Endothelial cell of umbilical vein (primary cell): ENCODE measurements at regions not wholly inside any gene's neighbourhood (a gene's known extent, or its start where the extent isn't known, plus 50 kb on each side); places are given as distances from the start of the nearest gene placed in this dataset.

Experiments used
- EZH2 ChIP-seq: IDR thresholded peaks from 2 replicates; pipeline ENCODE4 v1.6.1; 2012; ENCODE audit warnings: borderline replicate concordance, low read depth, mild to moderate bottlenecking, moderate library complexity, low read length, inconsistent platforms; ENCODE audit not compliant: severe bottlenecking
- FOS ChIP-seq: IDR thresholded peaks from 2 replicates; pipeline ENCODE4 v1.6.1; 2011; ENCODE audit warnings: mild to moderate bottlenecking, low read length, moderate library complexity, borderline replicate concordance; ENCODE audit not compliant: insufficient read depth
- GATA2 ChIP-seq: IDR thresholded peaks from 2 replicates; pipeline ENCODE4 v1.7.0; 2011; ENCODE audit warnings: low read depth, mild to moderate bottlenecking, moderate library complexity, mixed read lengths, low read length; ENCODE audit not compliant: insufficient read length, insufficient read depth
- JUN ChIP-seq: IDR thresholded peaks from 2 replicates; pipeline ENCODE4 v1.6.1; 2011; ENCODE audit warnings: borderline replicate concordance, low read depth; ENCODE audit not compliant: insufficient read length, insufficient read depth
- POLR2A ChIP-seq: IDR thresholded peaks from 2 replicates; pipeline ENCODE4 v1.6.1; 2012; ENCODE audit warnings: low read depth, mild to moderate bottlenecking, control low read depth, low read length
- POLR2AphosphoS5 ChIP-seq: IDR thresholded peaks from 2 replicates; pipeline ENCODE4 v1.6.1; 2012; ENCODE audit warnings: low read depth, mild to moderate bottlenecking, control low read depth, low read length, moderate library complexity; ENCODE audit not compliant: insufficient read depth
- TF ChIP-seq, protein P1 (sequence below), 2 donors: IDR thresholded peaks; 1 replicate in 1 of 2; 2 replicates in 1 of 2; pipeline ENCODE4 v1.5.1; 2011; ENCODE audit warnings: low read length in 2 of 2, mild to moderate bottlenecking in 2 of 2, moderate library complexity in 2 of 2, control low read depth in 1 of 2, inconsistent platforms in 1 of 2, low read depth in 1 of 2; ENCODE audit not compliant: insufficient read depth in 1 of 2; ENCODE audit errors: extremely low read depth in 1 of 2
- TF ChIP-seq, protein P2 (sequence below): IDR thresholded peaks from 2 replicates; pipeline ENCODE4 v1.6.1; 2011; ENCODE audit not compliant: insufficient read depth, insufficient read length

DNA sequence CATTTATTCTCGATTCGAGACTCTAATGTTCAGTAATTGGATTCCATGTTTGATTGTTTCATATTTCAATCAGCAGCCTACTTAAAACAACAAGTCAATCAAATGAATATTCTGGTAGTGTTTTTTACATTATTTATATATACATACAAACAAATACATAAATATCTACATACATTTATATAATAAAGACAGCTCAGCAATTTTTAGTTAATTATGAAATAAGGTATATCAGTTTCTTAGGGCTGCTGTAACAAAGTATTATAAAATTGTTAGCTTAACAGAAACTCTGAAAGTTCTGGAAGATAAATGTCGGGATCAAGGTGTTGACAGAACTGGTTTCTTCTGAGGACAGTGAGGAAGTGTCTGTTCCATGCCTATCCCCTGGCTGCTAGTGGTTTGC, 105.9 kb downstream of the MGST1 start:
- TF ChIP-seq GATA2 (no peak), EZH2 (no peak), JUN (no peak), POLR2AphosphoS5 (no peak), POLR2A (no peak), FOS (no peak)
- TF ChIP-seq, protein P1, sequence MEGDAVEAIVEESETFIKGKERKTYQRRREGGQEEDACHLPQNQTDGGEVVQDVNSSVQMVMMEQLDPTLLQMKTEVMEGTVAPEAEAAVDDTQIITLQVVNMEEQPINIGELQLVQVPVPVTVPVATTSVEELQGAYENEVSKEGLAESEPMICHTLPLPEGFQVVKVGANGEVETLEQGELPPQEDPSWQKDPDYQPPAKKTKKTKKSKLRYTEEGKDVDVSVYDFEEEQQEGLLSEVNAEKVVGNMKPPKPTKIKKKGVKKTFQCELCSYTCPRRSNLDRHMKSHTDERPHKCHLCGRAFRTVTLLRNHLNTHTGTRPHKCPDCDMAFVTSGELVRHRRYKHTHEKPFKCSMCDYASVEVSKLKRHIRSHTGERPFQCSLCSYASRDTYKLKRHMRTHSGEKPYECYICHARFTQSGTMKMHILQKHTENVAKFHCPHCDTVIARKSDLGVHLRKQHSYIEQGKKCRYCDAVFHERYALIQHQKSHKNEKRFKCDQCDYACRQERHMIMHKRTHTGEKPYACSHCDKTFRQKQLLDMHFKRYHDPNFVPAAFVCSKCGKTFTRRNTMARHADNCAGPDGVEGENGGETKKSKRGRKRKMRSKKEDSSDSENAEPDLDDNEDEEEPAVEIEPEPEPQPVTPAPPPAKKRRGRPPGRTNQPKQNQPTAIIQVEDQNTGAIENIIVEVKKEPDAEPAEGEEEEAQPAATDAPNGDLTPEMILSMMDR (IDR thresholded peaks at IDR 0.05; ENCODE audit: extremely low read depth in 1 of 2, insufficient read depth in 1 of 2, low read depth in 1 of 2, low read length in 2 of 2): no peak
- TF ChIP-seq, protein P2, sequence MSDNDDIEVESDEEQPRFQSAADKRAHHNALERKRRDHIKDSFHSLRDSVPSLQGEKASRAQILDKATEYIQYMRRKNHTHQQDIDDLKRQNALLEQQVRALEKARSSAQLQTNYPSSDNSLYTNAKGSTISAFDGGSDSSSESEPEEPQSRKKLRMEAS: no peak
